HG02870 (cell line): ENCODE measurements at regions not wholly inside any gene's neighbourhood (a gene's known extent, or its start where the extent isn't known, plus 50 kb on each side); places are given as distances from the start of the nearest gene placed in this dataset.
"Not testable (repeated sequence)": the region's sequence is repeated elsewhere in the genome, so short reads cannot be mapped to it uniquely, and the experiment has no call there.

ENCODE experiments used
- ATAC-seq: cut with Tn5 transposase; IDR thresholded peaks from one replicate; pipeline ENCODE4 v1.9.1; 2021; ENCODE audit warnings: mild to moderate bottlenecking, moderate library complexity; ENCODE audit not compliant: unreplicated experiment

GRCh38 chr13:34719060-34719875 is 222.8 kb upstream of the NBEA start:
- ATAC-seq: no peak

- ATAC-seq: no peak
Observed at GRCh38 chr13:34720618-34721017, 221.5 kb upstream of the NBEA start.

- ATAC-seq: no peak
Observed at GRCh38 chr13:34721631-34722595, 220.2 kb upstream of the NBEA start.

- ATAC-seq: no peak
Observed at GRCh38 chr13:34722922-34723321, 219.1 kb upstream of the NBEA start.

- ATAC-seq: no peak
Observed at GRCh38 chr13:34730961-34731360, 211.1 kb upstream of the NBEA start.

- no peak for ATAC-seq
Observed at GRCh38 chr13:34731486-34731885, 210.6 kb upstream of the NBEA start.

DNA sequence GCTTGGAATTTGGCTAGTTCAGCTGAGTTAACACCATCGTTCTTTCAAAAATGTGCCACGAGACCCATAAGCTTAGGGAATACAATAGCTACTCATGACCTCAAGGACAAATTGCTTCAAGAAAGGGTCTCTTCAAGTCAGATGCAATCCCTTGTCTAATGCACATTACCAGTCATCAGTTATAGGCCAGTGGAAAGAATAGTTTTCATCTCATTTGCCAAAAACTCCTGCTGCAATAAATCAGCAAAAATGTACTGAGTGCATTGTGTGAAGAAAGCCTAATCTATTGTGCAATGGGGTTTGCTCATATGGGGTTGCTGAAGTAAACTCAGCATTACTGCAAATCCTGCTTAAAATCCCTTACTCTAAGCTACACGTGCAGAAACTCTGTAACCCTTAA is 208.3 kb upstream of the NBEA start:
- no peak for ATAC-seq

DNA sequence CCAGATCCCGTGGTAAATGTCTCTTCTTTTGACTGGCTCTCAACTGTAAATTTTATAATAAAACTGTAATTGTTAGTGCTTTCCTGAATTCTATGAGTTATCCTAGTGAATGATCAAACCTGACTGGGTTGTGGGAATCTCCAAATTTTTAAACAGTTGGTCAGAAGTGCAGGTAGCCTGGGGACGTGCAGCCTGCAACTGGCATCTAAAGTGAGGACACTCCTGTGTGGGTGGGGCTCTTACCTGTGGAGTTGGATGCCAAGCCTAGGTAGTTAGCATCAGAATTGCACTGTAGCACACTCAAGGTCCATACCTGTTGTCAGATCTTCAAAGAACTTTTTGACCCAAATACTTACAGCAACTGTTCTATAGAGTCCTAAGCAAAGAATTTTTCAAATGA is 207.1 kb upstream of the NBEA start:
- no peak for ATAC-seq

- ATAC-seq: no peak
Observed at GRCh38 chr13:34738254-34738992, 203.6 kb upstream of the NBEA start.

GRCh38 chr13:34747056-34747455 is 195.0 kb upstream of the NBEA start:
- not testable (repeated sequence) for ATAC-seq

DNA sequence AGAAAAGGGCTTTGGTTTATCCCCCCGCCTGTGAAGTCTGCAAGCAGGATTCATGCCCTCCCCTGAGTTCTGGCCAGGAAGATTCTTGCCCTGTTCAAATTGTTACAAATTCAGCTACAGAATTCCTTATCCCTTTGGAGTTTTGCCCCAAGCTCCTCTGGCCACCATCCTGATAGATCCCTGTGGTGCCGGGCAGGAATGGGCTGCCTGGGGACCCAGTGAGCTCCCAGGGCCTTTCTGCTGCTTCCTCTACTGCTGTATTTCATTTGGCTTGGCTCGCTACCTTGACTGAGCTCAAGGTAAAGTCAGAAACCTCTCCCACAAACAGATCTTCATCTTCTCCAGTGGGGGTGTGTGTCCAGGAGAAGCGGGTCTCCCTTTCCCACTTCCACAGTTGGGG is 194.6 kb upstream of the NBEA start:
- ATAC-seq: no peak

- no peak for ATAC-seq
Observed at GRCh38 chr13:34748073-34748472, 194.0 kb upstream of the NBEA start.

DNA sequence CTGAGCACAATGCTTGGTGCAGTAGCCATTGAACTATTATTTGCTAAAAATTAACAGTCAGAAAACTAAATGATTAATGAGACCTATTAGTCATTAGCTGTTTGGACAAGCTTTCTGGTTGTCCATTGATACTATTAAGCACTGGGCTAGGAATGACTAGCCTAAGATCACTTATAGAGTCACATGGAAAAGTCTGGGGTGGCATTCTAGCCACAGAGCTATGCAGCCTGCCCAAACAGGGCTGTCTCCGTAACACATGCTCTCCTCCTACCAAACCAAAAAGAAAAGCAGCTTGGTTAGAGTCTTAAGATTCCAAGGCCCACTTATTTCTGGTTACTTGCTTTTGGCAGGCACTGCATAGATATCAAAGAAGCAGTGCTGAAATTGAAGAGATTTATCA is 193.5 kb upstream of the NBEA start:
- no peak for ATAC-seq

GRCh38 chr13:34749046-34749445 is 193.0 kb upstream of the NBEA start:
- no peak for ATAC-seq

DNA sequence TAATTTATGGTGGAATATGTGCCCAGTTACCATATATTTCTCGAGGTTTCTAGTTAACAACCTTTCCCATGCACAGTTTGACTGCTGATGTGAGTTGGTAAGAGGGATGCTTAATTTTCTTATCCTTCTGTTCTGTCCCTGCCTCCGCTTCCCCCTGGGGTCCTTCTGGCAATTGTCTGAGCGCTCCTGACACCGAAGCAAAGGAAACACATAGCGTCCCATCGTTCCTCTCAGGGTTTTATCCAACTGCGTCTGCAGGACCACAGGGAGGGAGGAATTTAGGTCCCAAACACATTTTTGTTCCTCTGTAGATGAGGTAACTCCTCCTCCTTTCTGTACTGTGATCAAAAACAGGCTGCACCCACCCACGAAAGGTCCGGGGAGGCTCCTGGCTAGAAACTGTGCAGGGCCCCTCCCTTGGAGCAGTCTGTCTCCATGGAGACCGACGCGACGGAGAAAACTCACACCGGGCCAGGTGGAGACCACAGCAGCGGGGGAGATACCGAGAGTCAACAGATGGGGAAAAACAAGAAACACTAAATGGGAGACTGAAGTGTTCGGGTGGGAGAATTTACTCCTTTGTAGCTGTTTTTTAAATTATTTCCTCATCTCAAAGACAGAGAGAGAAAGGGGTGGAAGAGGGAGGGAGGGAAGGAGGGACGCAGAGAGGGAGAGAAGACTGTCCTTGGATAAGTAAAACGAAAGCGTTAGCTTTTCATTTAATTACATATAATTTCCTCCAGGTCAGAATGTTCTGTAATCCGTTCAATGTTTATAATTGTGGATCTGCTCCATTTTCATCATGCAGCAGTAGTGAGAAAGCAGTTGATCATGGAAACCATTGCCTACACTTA is 191.8 kb upstream of the NBEA start:
- no peak for ATAC-seq

DNA sequence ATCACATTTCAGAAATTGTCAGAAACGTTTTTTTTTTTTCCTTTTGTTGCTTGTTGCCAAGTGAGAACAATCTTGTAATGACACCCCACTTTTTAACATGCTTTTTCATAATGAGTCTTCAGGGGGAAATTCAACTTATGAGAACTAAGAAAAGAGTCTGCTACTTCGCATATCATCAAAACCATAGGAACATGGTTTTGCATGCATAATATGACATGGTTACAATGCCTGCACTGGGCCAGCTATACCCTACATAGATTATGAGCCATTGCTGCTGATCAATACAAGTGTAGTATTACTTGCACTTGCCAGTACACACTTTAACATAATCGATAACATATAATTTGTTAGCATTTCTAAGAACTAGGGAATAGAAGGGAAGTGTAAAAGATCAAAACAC is 191.0 kb upstream of the NBEA start:
- no peak for ATAC-seq

DNA sequence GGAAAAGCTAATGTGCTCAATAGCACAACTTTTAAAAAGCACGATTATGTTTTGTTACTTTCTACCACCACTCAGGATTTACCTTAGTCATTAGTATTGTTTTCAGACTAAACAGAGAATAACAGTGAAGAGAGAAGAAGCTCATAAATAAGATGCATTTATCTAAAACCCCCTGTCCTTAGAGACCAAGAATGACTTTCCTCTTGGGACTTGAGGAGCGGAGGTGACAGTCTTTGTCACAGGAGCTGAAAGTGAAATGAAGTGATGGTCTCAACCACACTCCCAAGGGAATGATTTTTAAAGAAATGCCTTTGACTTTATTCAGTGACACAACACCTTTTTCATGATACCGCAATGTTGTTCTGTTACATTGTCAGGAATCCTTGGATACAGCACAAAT is 190.6 kb upstream of the NBEA start:
- no peak for ATAC-seq

DNA sequence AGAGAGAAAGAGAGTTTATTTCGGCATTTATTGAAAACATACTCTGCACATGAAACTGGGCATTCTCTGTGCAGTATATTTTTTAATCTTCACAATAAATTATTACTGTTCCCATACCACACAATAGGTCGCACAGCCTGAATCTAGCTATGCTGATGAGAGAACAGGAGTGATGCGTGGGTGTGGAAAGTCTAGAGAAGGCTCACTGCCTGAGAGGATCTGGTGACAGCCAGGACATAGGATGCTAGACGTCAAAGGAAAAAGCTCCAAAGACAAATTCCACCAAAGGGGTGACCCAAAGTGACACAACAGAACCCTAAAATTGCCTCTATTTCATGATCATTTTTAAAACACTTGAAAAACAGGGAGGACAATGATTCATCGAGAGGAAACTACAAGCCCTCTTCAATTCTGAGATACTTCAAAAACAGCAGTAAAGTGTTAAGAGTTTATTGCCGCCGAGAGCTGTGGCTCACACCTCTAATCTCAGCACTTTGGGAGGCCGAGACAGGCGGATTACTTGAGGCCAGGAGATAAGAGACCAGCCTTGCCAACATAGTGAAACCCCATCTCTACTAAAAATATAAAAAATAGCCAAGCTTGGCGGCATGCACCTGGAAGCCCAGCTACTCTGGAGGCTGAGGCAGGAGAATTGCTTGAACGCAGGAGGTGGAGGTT is 189.6 kb upstream of the NBEA start:
- ATAC-seq: no peak

DNA sequence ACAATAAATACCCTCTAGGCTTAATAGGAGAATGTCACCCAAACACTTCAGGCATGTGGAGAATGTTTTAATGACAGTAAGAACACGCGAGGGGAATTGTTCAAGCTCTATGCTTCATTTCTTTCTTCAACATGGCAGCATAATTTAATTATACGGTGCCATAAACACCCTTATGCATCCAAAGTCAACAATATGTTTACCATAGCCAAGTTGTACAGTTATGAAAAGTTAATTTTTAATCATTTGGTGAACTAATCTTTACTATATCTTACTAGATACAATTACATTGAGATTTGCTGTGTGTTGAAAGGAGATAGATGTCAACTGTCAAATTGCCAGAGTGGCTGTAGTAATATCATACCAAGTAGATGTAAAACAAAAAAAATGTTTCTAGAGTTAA is 185.9 kb upstream of the NBEA start:
- no peak for ATAC-seq

DNA sequence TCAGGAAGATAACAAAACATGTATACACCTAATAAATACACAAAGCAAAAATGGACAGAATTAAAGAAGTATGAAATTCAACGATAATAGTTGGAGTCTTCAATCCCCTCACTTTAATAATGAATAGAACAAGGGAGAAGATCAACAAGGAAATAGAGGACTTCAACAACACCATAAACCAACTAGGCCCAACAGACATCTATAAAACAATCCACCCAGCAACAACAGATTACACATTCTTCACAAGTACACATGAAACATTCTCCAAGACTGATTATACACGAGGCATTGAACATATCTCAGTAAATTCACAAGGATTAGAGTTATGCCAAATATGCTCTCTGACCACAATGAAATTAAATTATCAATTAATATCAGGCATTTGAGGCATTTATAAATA is 185.5 kb upstream of the NBEA start:
- ATAC-seq: no peak
